ENCODE measurements at regions not wholly inside any gene's neighbourhood (a gene's known extent, or its start where the extent isn't known, plus 50 kb on each side); places are given as distances from the start of the nearest gene placed in this dataset.

- TF ChIP-seq POLR2A (IDR thresholded peaks at IDR 0.05) (no peak), CTCF (IDR thresholded peaks at IDR 0.05) (no peak), POLR2AphosphoS5 (IDR thresholded peaks at IDR 0.05) (no peak), EP300 (IDR thresholded peaks at IDR 0.05) (no peak)
These were observed 580.3 kb upstream of the CADM1 start for GRCh38 chr11:116084511-116084910.

Measured in gastroesophageal sphincter (tissue), 3 donors.